ENCODE measurements at regions not wholly inside any gene's neighbourhood (a gene's known extent, or its start where the extent isn't known, plus 50 kb on each side); places are given as distances from the start of the nearest gene placed in this dataset.

- H3K27ac ChIP-seq: no peak overlapping the region
- DNase-seq: peak in 1 of 2 donors; percentile 47
Measured at GRCh38 chr3:14256561-14257342, 78.1 kb downstream of the LSM3 start.

DNA sequence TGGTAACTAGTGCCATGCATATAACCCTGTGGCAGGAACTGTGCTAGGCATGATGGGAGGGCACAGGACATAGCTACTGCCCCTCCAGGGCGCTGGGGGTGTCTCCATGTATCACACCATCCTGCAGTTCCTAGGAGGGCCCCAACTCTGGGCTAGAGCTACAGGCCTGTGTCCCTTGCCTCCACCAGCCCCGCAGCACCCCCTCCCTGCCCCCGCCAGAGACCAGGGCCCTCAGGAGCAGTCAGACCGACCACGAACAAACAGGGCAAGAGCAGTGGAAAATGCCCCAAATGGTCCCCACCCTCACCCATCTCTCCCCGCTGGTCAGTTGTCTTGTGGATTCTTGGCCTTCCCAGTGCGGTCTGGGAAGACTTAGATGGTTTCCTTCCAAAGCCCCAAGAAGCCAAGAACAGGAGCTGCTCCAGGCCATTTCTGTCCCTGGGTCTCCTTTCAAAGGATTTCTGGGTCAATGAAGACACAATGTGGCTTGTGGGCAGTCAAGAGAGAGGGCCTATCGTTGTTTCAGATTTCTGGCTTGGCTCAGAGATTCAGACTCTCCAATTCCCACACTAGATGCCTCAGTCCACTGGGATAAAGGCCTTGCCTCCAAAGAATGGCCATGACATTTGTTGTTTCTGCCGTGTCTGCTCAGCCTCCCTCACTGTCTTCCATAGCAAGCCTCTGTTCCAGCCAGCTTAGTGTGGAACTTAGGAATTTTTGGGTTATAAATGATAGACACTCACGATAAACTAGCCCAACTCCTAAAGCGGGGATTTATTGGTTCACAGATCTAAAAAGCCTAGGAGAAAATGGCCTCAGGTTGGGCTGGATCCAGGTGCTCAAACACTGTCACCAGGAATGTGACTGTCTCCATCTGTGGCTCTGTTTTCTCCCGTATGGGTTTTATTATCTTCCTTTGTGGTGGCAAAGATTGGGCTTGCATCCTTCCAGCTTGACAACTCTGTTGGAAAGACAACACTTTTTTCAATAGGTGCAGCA is 80.6 kb downstream of the LSM3 start:
- intact Hi-C loops (cut with DNase I; ENCODE audit: low total_unique reads): no loop called here
- Histone ChIP-seq H3K27ac (no peak overlapping the region), H3K4me3 (no peak overlapping the region), H3K27me3 (peaks cover 0 to 11% of the 10 kb centered on the region in 2 donors), H3K9me3 (no peaks in the 10 kb centered on the region), H3K4me1 (peaks cover 0 to 3% (median 0%) of the 10 kb centered on the region in 4 donors), H3K36me3 (no peaks in the 10 kb centered on the region)
- DNase-seq: no peak
- TF ChIP-seq CTCF (IDR thresholded peaks at IDR 0.05): no peak

More at GRCh38 chr3:14256561-14257342, 78.1 kb downstream of the LSM3 start:
- Histone ChIP-seq H3K4me3 (no peak overlapping the region), H3K27me3 (peaks cover 0 to 13% of the 10 kb centered on the region in 2 donors), H3K4me1 (peaks cover 0 to 3% (median 0%) of the 10 kb centered on the region in 4 donors), H3K36me3 (no peaks in the 10 kb centered on the region), H3K9me3 (no peaks in the 10 kb centered on the region)
- intact Hi-C loops (cut with DNase I; ENCODE audit: low total_unique reads): no loop called here
- TF ChIP-seq CTCF (IDR thresholded peaks at IDR 0.05): no peak

DNA sequence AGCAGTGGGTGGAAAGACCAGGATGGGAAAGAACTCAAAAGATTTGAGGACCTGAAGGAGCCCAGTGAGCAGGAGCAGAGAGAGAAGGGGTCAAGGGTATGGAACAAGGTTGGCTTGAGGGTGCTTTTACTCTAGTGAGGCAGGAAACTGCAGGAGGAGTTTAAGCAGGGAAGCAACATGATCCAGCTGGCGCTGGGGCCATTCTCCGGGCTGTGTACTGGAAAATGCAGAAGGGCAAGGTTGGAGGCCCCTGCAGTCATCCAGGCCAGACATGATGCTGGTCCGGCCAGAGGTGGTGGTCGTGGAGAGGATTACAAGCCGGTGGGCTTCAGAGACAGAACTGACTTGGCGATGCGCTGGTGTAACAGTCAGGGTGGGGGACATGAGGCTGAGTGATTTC is 81.8 kb downstream of the LSM3 start:
- no peak overlapping the region for H3K4me3 ChIP-seq
- TF ChIP-seq CTCF (IDR thresholded peaks at IDR 0.05): no peak
- no peak overlapping the region for H3K27ac ChIP-seq
- peaks cover 0 to 9% of the 10 kb centered on the region in 2 donors for H3K27me3 ChIP-seq
- intact Hi-C loops (cut with DNase I; ENCODE audit: low total_unique reads): loop anchor here (2.0 to 10.0 kb wide), 4 partner anchors 56 to 394 kb away; partner anchors contain the start of gene CCDC174
- H3K36me3 ChIP-seq: no peaks in the 10 kb centered on the region
- peaks cover 0 to 3% (median 0%) of the 10 kb centered on the region in 4 donors for H3K4me1 ChIP-seq
- no peaks in the 10 kb centered on the region for H3K9me3 ChIP-seq
- no peak for DNase-seq

GRCh38 chr3:14261229-14261628 is 82.6 kb downstream of the LSM3 start:
- TF ChIP-seq CTCF (IDR thresholded peaks at IDR 0.05): peak; percentile 89 to 96
- no peaks in the 10 kb centered on the region for H3K36me3 ChIP-seq
- no peaks in the 10 kb centered on the region for H3K9me3 ChIP-seq
- H3K4me1 ChIP-seq: peaks cover 0 to 3% (median 0%) of the 10 kb centered on the region in 4 donors
- peaks cover 0 to 9% of the 10 kb centered on the region in 2 donors for H3K27me3 ChIP-seq
- intact Hi-C loops (cut with DNase I; ENCODE audit: low total_unique reads): loop anchor here (2.0 to 10.0 kb wide), 4 partner anchors 56 to 394 kb away; partner anchors contain the start of gene CCDC174
- no peak overlapping the region for H3K4me3 ChIP-seq
- DNase-seq: peak; percentile 70 to 87
- no peak overlapping the region for H3K27ac ChIP-seq

DNA sequence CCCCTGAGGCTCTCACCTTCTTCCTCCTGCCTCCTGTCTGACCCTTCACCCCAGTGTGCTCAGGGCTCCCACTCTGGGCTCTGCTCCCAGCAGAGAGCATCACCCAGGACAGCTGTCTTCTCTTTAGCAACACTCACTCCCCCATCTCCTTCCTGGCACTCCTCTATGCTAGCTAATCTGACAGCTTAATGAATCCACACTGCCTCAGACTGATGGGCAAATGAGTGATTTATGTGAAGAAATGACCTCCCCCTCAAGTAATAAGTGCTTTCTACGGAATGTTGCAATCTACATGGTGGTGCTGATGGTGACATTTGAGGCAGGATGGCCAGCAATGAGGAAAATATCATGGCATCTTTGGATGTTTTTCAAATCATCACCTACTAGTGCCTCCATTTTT is 83.6 kb downstream of the LSM3 start:
- no peaks in the 10 kb centered on the region for H3K36me3 ChIP-seq
- TF ChIP-seq CTCF (IDR thresholded peaks at IDR 0.05): no peak
- no peaks in the 10 kb centered on the region for H3K9me3 ChIP-seq
- H3K4me3 ChIP-seq: no peak overlapping the region
- intact Hi-C loops (cut with DNase I; ENCODE audit: low total_unique reads): loop anchor here (5.0 to 10.0 kb wide), 3 partner anchors 57 to 393 kb away; partner anchors contain the start of gene CCDC174
- peaks cover 0 to 5% of the 10 kb centered on the region in 2 donors for H3K27me3 ChIP-seq
- no peak for DNase-seq
- no peak overlapping the region for H3K27ac ChIP-seq
- peaks cover 0 to 3% (median 0%) of the 10 kb centered on the region in 4 donors for H3K4me1 ChIP-seq

All from tibial artery (tissue), 4 donors.